ENCODE measurements at regions not wholly inside any gene's neighbourhood (a gene's known extent, or its start where the extent isn't known, plus 50 kb on each side); places are given as distances from the start of the nearest gene placed in this dataset.
A peak's percentile ranks its signal among the peaks of the same experiment; 100 is the strongest.

- H3K9me3 ChIP-seq: no peaks in the 10 kb centered on the region
- TF ChIP-seq POLR2AphosphoS5 (IDR thresholded peaks at IDR 0.05) (no peak), CTCF (IDR thresholded peaks at IDR 0.05) (no peak), POLR2A (IDR thresholded peaks at IDR 0.05) (no peak)
- 100% methylated on average over 1 of the region's 1 CpG for WGBS
- intact Hi-C loops (cut with DNase I): no loop called here
- DNase-seq (ENCODE audit: low spot score): no peak
- no peaks in the 10 kb centered on the region for H3K4me1 ChIP-seq (replicated peaks)
- H3K27ac ChIP-seq: no peak overlapping the region
- H3K4me3 ChIP-seq: no peak overlapping the region
- no peaks in the 10 kb centered on the region for H3K27me3 ChIP-seq (replicated peaks; ENCODE audit: insufficient read depth)
- H3K36me3 ChIP-seq: no peaks in the 10 kb centered on the region
Observed at GRCh38 chr16:80123189-80123588, 417.6 kb upstream of the DYNLRB2 start.

- Histone ChIP-seq H3K4me1 (replicated peaks) (no peaks in the 10 kb centered on the region), H3K27me3 (replicated peaks; ENCODE audit: insufficient read depth) (no peaks in the 10 kb centered on the region), H3K9me3 (no peaks in the 10 kb centered on the region), H3K36me3 (no peaks in the 10 kb centered on the region), H3K4me3 (no peak overlapping the region), H3K27ac (no peak overlapping the region)
- intact Hi-C loops (cut with DNase I): no loop called here
- WGBS: 6% methylated on average over 9 of the region's 9 CpGs
- DNase-seq (ENCODE audit: low spot score): peak; percentile 42
- TF ChIP-seq POLR2AphosphoS5 (IDR thresholded peaks at IDR 0.05) (peak; percentile 75), CTCF (IDR thresholded peaks at IDR 0.05) (no peak)
Observed at GRCh38 chr16:80122115-80122514, 418.7 kb upstream of the DYNLRB2 start.

GRCh38 chr16:80121522-80121909, 419.3 kb upstream of the DYNLRB2 start:
- no peaks in the 10 kb centered on the region for H3K36me3 ChIP-seq
- TF ChIP-seq POLR2A (IDR thresholded peaks at IDR 0.05): no peak
- no peak overlapping the region for H3K27ac ChIP-seq
- H3K9me3 ChIP-seq: no peaks in the 10 kb centered on the region
- no peak for DNase-seq (ENCODE audit: low spot score)
- H3K4me1 ChIP-seq (replicated peaks): no peaks in the 10 kb centered on the region
- no peaks in the 10 kb centered on the region for H3K27me3 ChIP-seq (replicated peaks; ENCODE audit: insufficient read depth)
- intact Hi-C loops (cut with DNase I): no loop called here
- 47% methylated on average over 3 of the region's 3 CpGs for WGBS
- no peak overlapping the region for H3K4me3 ChIP-seq

- no peaks in the 10 kb centered on the region for H3K9me3 ChIP-seq
- H3K4me1 ChIP-seq (replicated peaks): no peaks in the 10 kb centered on the region
- no peak overlapping the region for H3K4me3 ChIP-seq
- 51% methylated on average over 3 of the region's 3 CpGs for WGBS
- H3K36me3 ChIP-seq: no peaks in the 10 kb centered on the region
- intact Hi-C loops (cut with DNase I): no loop called here
- DNase-seq (ENCODE audit: low spot score): peak; percentile 22
- TF ChIP-seq POLR2A (IDR thresholded peaks at IDR 0.05) (no peak), CTCF (IDR thresholded peaks at IDR 0.05) (no peak)
- no peaks in the 10 kb centered on the region for H3K27me3 ChIP-seq (replicated peaks; ENCODE audit: insufficient read depth)
- no peak overlapping the region for H3K27ac ChIP-seq
Observed at GRCh38 chr16:80120899-80121521, 419.8 kb upstream of the DYNLRB2 start.

GRCh38 chr16:80117556-80118130, 423.1 kb upstream of the DYNLRB2 start:
- H3K4me3 ChIP-seq: no peak overlapping the region
- TF ChIP-seq POLR2A (IDR thresholded peaks at IDR 0.05) (no peak), CTCF (IDR thresholded peaks at IDR 0.05) (no peak), POLR2AphosphoS5 (IDR thresholded peaks at IDR 0.05) (peak; percentile 49)
- no peaks in the 10 kb centered on the region for H3K4me1 ChIP-seq (replicated peaks)
- 52% methylated on average over 4 of the region's 4 CpGs for WGBS
- no peak overlapping the region for H3K27ac ChIP-seq
- H3K36me3 ChIP-seq: no peaks in the 10 kb centered on the region
- H3K27me3 ChIP-seq (replicated peaks; ENCODE audit: insufficient read depth): no peaks in the 10 kb centered on the region
- intact Hi-C loops (cut with DNase I): no loop called here
- DNase-seq (ENCODE audit: low spot score): peak; percentile 29
- no peaks in the 10 kb centered on the region for H3K9me3 ChIP-seq
